HCT116 (cell line): ENCODE measurements at regions not wholly inside any gene's neighbourhood (a gene's known extent, or its start where the extent isn't known, plus 50 kb on each side); places are given as distances from the start of the nearest gene placed in this dataset.

Source experiments
- ATAC-seq: fragments of 200-7000 bp; cut with Tn5 transposase; 2 replicates; pipeline ENCODE4 v1.9.1; 2020; ENCODE audit warnings: mild to moderate bottlenecking, moderate library complexity
- BruUV-seq: library from RNA; stranded (reverse); fragments of 400-500 nt; replicated peaks from 2 replicates; lab custom pipeline; 2021; lab: Mats Ljungman, UMichigan
- CTCF ChIA-PET: fragments of 300-600 bp; sonication (Branson Sonifier 250); formaldehyde crosslinking; loops from one replicate; lab custom pipeline; 2021; ENCODE audit warnings: antibody characterized with exemption; lab: Charles Lee
- POLR2A ChIA-PET: fragments of 300-600, 350-600 bp; sonication (Branson Sonifier 250); formaldehyde crosslinking; loops from one replicate; lab custom pipeline; 2021; ENCODE audit warnings: antibody characterized with exemption; lab: Charles Lee
- RAD21 ChIA-PET, 2 experiments: fragments of 300-600 bp; sonication (Branson Sonifier 250); formaldehyde crosslinking; loops; one replicate each; lab custom pipeline; 2023; ENCODE audit warnings: low total read pairs in 2 of 2; ENCODE audit not compliant: uncharacterized antibody in 2 of 2, unreplicated experiment in 2 of 2, low non-redundant PET in 1 of 2; lab: Charles Lee
- DNase-seq: peaks from one replicate; pipeline ENCODE4 v3.0.0-alpha.2; 2010; ENCODE audit warnings: low read depth, low spot score
- H2AFZ ChIP-seq: fragments of 200-600 bp; shearing (Covaris generic), sonication (generic); 2 replicates; pipeline ENCODE4 v1.6.1; 2017; ENCODE audit warnings: low read depth, mixed run types, mixed read lengths, antibody characterized with exemption, low read length; ENCODE audit not compliant: poor library complexity, severe bottlenecking
- H3K27ac ChIP-seq: 2 replicates; pipeline ENCODE4 v1.5.1; 2012; ENCODE audit warnings: low read depth, low read length
- H3K27me3 ChIP-seq: fragments of 200-600 bp; sonication (generic); 2 replicates; pipeline ENCODE4 v1.6.1; 2016; ENCODE audit warnings: mixed run types, low read length, mixed read lengths; ENCODE audit not compliant: insufficient read depth
- H3K36me3 ChIP-seq, 2 experiments: fragments of 200-500 bp in 1 of 2; fragments of 200-600 bp in 1 of 2; sonication (Bioruptor generic) in 1 of 2; sonication (generic) in 1 of 2; 2 replicates each; pipeline versions ENCODE4 v1.5.1 to v1.6.1; 2014 to 2016; ENCODE audit warnings: low read length in 2 of 2, inconsistent platforms in 1 of 2, mixed read lengths in 1 of 2, mixed run types in 1 of 2; ENCODE audit not compliant: insufficient read depth in 2 of 2, control insufficient read depth in 1 of 2
- H3K4me1 ChIP-seq, 2 experiments: fragments of 200-600 bp in 1 of 2; sonication (generic) in 1 of 2; 2 replicates each; pipeline versions ENCODE4 v1.5.1 to v1.6.1; 2012 to 2017; ENCODE audit warnings: low read length in 2 of 2, inconsistent platforms in 1 of 2, mild to moderate bottlenecking in 1 of 2, mixed read lengths in 1 of 2, mixed run types in 1 of 2, moderate library complexity in 1 of 2; ENCODE audit not compliant: insufficient read depth in 2 of 2, control insufficient read depth in 1 of 2
- H3K4me2 ChIP-seq: fragments of 200-600 bp; sonication (generic); 2 replicates; pipeline ENCODE4 v1.6.1; 2017; ENCODE audit warnings: mixed run types, low read length, mixed read lengths
- H3K4me3 ChIP-seq, 2 experiments: fragments of 200-600 bp in 1 of 2; sonication (generic) in 1 of 2; replicated peaks in 1 of 2; 2 replicates each; pipeline ENCODE4 v1.5.1; 2011 to 2016; ENCODE audit warnings: low read length in 2 of 2, control low read depth in 1 of 2, low read depth in 1 of 2, mild to moderate bottlenecking in 1 of 2, mixed read lengths in 1 of 2, mixed run types in 1 of 2
- H3K79me2 ChIP-seq: fragments of 200-600 bp; sonication (generic); 2 replicates; pipeline ENCODE4 v1.6.1; 2017; ENCODE audit warnings: mild to moderate bottlenecking, mixed run types, low read length, moderate library complexity, mixed read lengths; ENCODE audit not compliant: insufficient read depth
- H3K9ac ChIP-seq: fragments of 200-600 bp; sonication (generic); 2 replicates; pipeline ENCODE4 v1.6.1; 2016; ENCODE audit warnings: low read length, mixed read lengths
- H3K9me2 ChIP-seq: fragments of 200-600 bp; sonication (generic), shearing (Covaris generic); 2 replicates; pipeline ENCODE4 v1.6.1; 2017; ENCODE audit warnings: mixed run types, mild to moderate bottlenecking, moderate library complexity; ENCODE audit not compliant: insufficient read depth
- H3K9me3 ChIP-seq, 2 experiments: fragments of 200-500 bp in 1 of 2; fragments of 200-600 bp in 1 of 2; sonication (Bioruptor generic) in 1 of 2; sonication (generic) in 1 of 2; 2 replicates each; pipeline ENCODE4 v1.6.1; 2014 to 2017; ENCODE audit warnings: low read length in 2 of 2, mixed read lengths in 2 of 2, inconsistent platforms in 1 of 2, low read depth in 1 of 2, mild to moderate bottlenecking in 1 of 2, mixed run types in 1 of 2, moderate library complexity in 1 of 2; ENCODE audit not compliant: control insufficient read depth in 1 of 2, insufficient read depth in 1 of 2
- H4K20me1 ChIP-seq: fragments of 200-600 bp; sonication (generic), shearing (Covaris generic); 2 replicates; pipeline ENCODE4 v1.6.1; 2017; ENCODE audit warnings: mixed run types, mild to moderate bottlenecking, moderate library complexity; ENCODE audit not compliant: insufficient read depth
- CEBPB ChIP-seq: IDR thresholded peaks from 2 replicates; pipeline ENCODE4 v1.6.1; 2012; ENCODE audit warnings: low read depth
- CTCF ChIP-seq, 3 experiments: fragments of 200-600 bp in 1 of 3; sonication (generic) in 1 of 3; IDR thresholded peaks in 2 of 3; conservative IDR thresholded peaks in 1 of 3; 2 replicates each; pipeline ENCODE4 v1.5.1; 2012 to 2017; ENCODE audit warnings: low read depth in 2 of 3, low read length in 2 of 3, antibody characterized with exemption in 1 of 3, borderline replicate concordance in 1 of 3, control low read depth in 1 of 3, mild to moderate bottlenecking in 1 of 3, mixed read lengths in 1 of 3, mixed run types in 1 of 3, moderate library complexity in 1 of 3; ENCODE audit not compliant: insufficient read depth in 1 of 3
- EZH2phosphoT487 ChIP-seq: fragments of 200-600 bp; IDR thresholded peaks from 2 replicates; pipeline ENCODE4 v1.6.1; 2018; ENCODE audit warnings: antibody characterized with exemption, borderline replicate concordance
- FOSL1 ChIP-seq: IDR thresholded peaks from 2 replicates; pipeline ENCODE4 v1.6.1; 2012; ENCODE audit warnings: low read depth
- POLR2A ChIP-seq: IDR thresholded peaks from 2 replicates; pipeline ENCODE4 v1.7.0; 2011; ENCODE audit warnings: borderline replicate concordance; ENCODE audit not compliant: insufficient read depth, insufficient read length; ENCODE audit errors: extremely low read depth
- REST ChIP-seq: IDR thresholded peaks from 2 replicates; pipeline ENCODE4 v1.6.1; 2012; ENCODE audit warnings: low read depth
- SIN3A ChIP-seq: IDR thresholded peaks from 2 replicates; pipeline ENCODE4 v1.6.1; 2012; ENCODE audit warnings: low read depth
- SRF ChIP-seq: IDR thresholded peaks from 2 replicates; pipeline ENCODE4 v1.6.1; 2012; ENCODE audit warnings: low read depth
- YY1 ChIP-seq: IDR thresholded peaks from 2 replicates; pipeline ENCODE4 v1.6.1; 2011; ENCODE audit warnings: low read length, low read depth, moderate library complexity, mild to moderate bottlenecking; ENCODE audit not compliant: insufficient replicate concordance; ENCODE audit errors: extremely low read depth
- ZBTB33 ChIP-seq: IDR thresholded peaks from 2 replicates; pipeline ENCODE4 v1.6.1; 2011; ENCODE audit warnings: mild to moderate bottlenecking, low read length, moderate library complexity; ENCODE audit not compliant: insufficient replicate concordance; ENCODE audit errors: extremely low read depth
- ZFX ChIP-seq: fragments of 450-650 bp; IDR thresholded peaks from 2 replicates; pipeline ENCODE4 v1.6.1; 2017
- ZNF274 ChIP-seq: fragments of 200-500 bp; sonication (Bioruptor generic); IDR thresholded peaks from 2 replicates; pipeline ENCODE4 v1.6.1; 2014; ENCODE audit warnings: mild to moderate bottlenecking, low read depth, low read length, inconsistent platforms
- intact Hi-C: fragments of 100-400 bp; cut with micrococcal nuclease; formaldehyde crosslinking; loops from 2 replicates; pipeline ENCODE4 v1.10.0; 2022
- TF ChIP-seq, protein P1 (sequence below): IDR thresholded peaks from 2 replicates; pipeline ENCODE4 v1.6.1; 2012
- TF ChIP-seq, protein P2 (sequence below): IDR thresholded peaks from 2 replicates; pipeline ENCODE4 v1.6.1; 2012

DNA sequence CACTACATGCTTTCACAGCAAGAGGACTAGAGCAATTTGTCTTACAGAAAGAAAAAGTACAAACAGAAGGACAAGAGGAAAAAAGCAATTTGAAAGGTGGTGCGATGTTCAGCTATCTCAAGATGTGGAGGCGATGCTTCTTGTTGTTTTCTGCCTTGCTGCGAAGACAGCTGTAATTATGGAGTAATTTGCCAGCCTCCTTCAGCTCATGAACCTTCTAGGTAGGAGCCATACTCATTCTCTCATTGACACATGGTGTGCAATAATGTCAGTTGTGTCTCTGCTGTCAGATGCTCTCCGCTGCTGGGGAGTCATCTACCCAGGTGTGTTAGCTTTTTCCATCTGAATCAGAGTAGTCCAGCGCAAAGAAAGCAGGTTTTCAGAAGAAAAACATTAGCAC, 424.5 kb downstream of the NR2F1-AS1 start:
- no peak overlapping the region for H2AFZ ChIP-seq
- ChIA-PET CTCF (no interaction called here), POLR2A (no interaction called here), RAD21 (no interaction called here)
- TF ChIP-seq YY1 (no peak), SIN3A (no peak), FOSL1 (no peak), REST (no peak), POLR2A (no peak), ZBTB33 (no peak), EZH2phosphoT487 (no peak), SRF (no peak), ZFX (no peak), CEBPB (no peak), CTCF (IDR thresholded peaks at IDR 0.05 in 2 of 3, conservative IDR thresholded peaks at IDR 0.05 in 1 of 3; ENCODE audit: borderline replicate concordance in 1 of 3, insufficient read depth in 1 of 3, low read depth in 2 of 3, low read length in 2 of 3) (no peak), ZNF274 (no peak)
- TF ChIP-seq, protein P1, sequence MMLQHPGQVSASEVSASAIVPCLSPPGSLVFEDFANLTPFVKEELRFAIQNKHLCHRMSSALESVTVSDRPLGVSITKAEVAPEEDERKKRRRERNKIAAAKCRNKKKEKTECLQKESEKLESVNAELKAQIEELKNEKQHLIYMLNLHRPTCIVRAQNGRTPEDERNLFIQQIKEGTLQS: no peak
- TF ChIP-seq, protein P2, sequence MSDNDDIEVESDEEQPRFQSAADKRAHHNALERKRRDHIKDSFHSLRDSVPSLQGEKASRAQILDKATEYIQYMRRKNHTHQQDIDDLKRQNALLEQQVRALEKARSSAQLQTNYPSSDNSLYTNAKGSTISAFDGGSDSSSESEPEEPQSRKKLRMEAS: no peak
- no peaks in the 10 kb centered on the region for H3K27me3 ChIP-seq
- no peak overlapping the region for H3K4me2 ChIP-seq
- ATAC-seq (no peak), DNase-seq (no peak)
- H3K9ac ChIP-seq: no peak overlapping the region
- H3K4me3 ChIP-seq: no peak overlapping the region
- H3K4me1 ChIP-seq: peaks cover 65 to 70% of the 10 kb centered on the region in 2 experiments
- H3K9me3 ChIP-seq: no peaks in the 10 kb centered on the region
- peak overlapping the region; percentile 14; the same call in 1 of the 2 replicates for H3K27ac ChIP-seq
- no peaks in the 10 kb centered on the region for H3K9me2 ChIP-seq
- no TSS peak for BruUV-seq
- intact Hi-C loops: no loop called here
- no peaks in the 10 kb centered on the region for H4K20me1 ChIP-seq
- 0 out of 2 replicates have a peak, but pooled peaks cover 3% of the 10 kb centered on the region for H3K79me2 ChIP-seq
- no peaks in the 10 kb centered on the region for H3K36me3 ChIP-seq
